ENCODE measurements at regions not wholly inside any gene's neighbourhood (a gene's known extent, or its start where the extent isn't known, plus 50 kb on each side); places are given as distances from the start of the nearest gene placed in this dataset.

DNA sequence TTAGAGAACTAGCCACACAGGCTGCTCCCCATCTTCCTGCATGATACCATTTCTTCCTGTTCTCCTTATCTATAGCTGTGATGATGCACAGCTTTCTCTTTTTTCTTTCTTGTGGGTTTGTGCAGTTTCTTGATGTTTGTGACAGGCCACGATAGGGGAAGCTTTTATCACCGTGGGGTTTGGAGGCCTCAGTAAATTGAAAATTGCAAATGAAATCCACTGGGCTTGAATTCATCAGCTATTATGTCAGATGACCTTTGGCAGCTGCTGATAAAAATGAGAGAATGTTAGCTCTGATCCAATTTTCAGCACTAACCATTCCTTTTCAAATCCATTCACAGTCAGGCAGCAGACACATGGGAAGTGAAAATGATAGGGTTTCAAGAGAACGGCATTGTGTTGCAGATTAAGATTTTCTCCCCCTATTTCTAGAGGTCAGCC is 176.9 kb upstream of the SOX2 start:
- intact Hi-C loops (cut with DNase I; ENCODE audit: low total_unique reads), result no loop called here
- Histone ChIP-seq H3K9me3 (no peaks in the 10 kb centered on the region), H3K4me1 (no peaks in the 10 kb centered on the region), H3K4me3 (no peak overlapping the region), H3K36me3 (ENCODE audit: low read depth, missing control alignments) (no peaks in the 10 kb centered on the region), H3K27me3 (no peaks in the 10 kb centered on the region), H3K27ac (no peak overlapping the region)
- 44 to 49% methylated on average over 3 of the region's 3 CpGs for WGBS, 2 donors
- DNase-seq, result no peak
- TF ChIP-seq, protein P1, sequence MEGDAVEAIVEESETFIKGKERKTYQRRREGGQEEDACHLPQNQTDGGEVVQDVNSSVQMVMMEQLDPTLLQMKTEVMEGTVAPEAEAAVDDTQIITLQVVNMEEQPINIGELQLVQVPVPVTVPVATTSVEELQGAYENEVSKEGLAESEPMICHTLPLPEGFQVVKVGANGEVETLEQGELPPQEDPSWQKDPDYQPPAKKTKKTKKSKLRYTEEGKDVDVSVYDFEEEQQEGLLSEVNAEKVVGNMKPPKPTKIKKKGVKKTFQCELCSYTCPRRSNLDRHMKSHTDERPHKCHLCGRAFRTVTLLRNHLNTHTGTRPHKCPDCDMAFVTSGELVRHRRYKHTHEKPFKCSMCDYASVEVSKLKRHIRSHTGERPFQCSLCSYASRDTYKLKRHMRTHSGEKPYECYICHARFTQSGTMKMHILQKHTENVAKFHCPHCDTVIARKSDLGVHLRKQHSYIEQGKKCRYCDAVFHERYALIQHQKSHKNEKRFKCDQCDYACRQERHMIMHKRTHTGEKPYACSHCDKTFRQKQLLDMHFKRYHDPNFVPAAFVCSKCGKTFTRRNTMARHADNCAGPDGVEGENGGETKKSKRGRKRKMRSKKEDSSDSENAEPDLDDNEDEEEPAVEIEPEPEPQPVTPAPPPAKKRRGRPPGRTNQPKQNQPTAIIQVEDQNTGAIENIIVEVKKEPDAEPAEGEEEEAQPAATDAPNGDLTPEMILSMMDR (IDR thresholded peaks at IDR 0.05), result no peak
- no peak for TF ChIP-seq POLR2A (IDR thresholded peaks at IDR 0.05)

DNA sequence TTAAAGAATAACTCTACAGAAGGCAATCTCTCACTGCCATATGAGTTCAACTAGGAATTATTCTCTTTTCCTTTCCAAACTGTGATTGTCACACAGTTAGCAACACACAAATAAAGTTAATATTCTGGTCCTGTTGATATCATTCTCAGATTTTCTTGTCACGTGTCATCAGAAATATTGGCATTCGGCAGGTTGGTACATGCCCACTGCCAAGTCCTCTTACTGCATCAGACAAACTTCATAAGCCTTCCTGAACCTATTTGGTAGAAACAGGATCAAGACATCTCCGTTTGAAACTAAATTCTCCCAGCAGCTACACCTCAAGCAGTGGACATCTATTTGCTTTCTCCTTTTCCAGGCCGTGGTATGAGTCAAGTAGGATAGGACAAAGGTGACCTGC is 177.9 kb upstream of the SOX2 start:
- no peak overlapping the region for H3K4me3 ChIP-seq
- intact Hi-C loops (cut with DNase I; ENCODE audit: low total_unique reads), result no loop called here
- no peak overlapping the region for H3K27ac ChIP-seq
- H3K4me1 ChIP-seq, result no peaks in the 10 kb centered on the region
- no peaks in the 10 kb centered on the region for H3K27me3 ChIP-seq
- TF ChIP-seq, protein P1 (IDR thresholded peaks at IDR 0.05), result no peak
- TF ChIP-seq POLR2A (IDR thresholded peaks at IDR 0.05), result no peak
- no peaks in the 10 kb centered on the region for H3K36me3 ChIP-seq (ENCODE audit: low read depth, missing control alignments)
- no peak for DNase-seq
- WGBS, 2 donors, result 80 to 82% methylated on average over 4 of the region's 4 CpGs
- no peaks in the 10 kb centered on the region for H3K9me3 ChIP-seq

DNA sequence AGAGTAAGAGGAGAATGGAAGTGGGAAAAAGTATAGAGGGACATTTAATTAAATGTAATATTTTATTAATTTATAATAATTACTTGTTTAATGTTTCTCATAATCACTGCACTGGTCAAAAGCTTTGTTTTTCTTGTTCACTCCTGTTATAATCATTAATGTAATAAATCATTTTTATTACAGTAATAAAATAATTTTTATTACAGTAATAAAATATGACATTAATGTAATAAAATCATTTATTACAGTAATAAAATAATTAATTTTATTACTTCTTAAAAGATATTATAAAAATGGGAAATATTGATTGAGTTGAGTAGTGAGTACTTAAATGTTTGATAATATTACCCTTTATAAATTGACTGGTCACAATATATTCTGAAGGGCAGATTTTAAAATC is 181.1 kb upstream of the SOX2 start:
- TF ChIP-seq POLR2A (IDR thresholded peaks at IDR 0.05), result no peak
- TF ChIP-seq, protein P1 (IDR thresholded peaks at IDR 0.05), result no peak
- Histone ChIP-seq H3K27me3 (no peaks in the 10 kb centered on the region), H3K9me3 (no peaks in the 10 kb centered on the region), H3K4me1 (no peaks in the 10 kb centered on the region), H3K4me3 (no peak overlapping the region), H3K36me3 (ENCODE audit: low read depth, missing control alignments) (no peaks in the 10 kb centered on the region), H3K27ac (no peak overlapping the region)
- no peak for DNase-seq
- intact Hi-C loops (cut with DNase I; ENCODE audit: low total_unique reads), result no loop called here

DNA sequence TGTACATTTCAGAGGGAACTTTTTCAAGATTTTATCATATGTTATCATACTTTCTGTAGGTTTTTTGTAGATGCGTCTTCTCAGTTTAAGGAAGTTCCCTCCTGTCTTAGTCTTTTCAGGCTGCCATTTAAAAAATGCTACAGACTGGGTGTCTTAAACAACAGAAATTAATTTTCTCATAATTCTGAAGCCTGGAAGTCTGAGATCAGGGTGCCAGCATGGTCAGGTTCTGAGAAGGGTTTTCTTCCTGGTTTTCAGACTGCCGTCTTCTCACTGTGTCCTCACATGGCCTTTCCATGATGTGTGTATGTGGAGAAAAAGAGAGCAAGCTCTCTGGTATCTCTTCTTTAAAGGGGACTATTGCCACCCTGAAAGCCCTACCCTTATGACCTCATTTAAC is 189.9 kb upstream of the SOX2 start:
- no peak for DNase-seq
- intact Hi-C loops (cut with DNase I; ENCODE audit: low total_unique reads), result no loop called here
- H3K4me3 ChIP-seq, result no peak overlapping the region

DNA sequence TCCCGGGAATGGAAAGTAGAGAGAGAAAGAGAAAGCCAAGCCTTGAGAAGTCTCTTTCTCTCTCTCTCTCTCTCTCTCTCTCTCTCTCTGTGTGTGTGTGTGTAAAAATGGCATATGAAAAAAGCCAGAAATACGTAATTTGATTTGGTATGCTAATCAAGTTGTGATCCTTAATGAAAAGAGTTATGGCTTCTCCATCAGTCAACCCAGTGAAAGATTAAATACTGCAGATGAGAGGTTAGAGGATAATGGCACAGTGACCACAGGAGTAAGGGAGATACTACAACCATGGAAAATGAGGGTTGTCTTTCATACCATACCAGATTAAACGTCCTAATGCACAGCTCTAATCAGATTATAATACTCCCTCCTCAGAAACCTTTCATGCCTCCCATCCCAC is 193.5 kb upstream of the SOX2 start:
- TF ChIP-seq POLR2A (IDR thresholded peaks at IDR 0.05), result no peak
- TF ChIP-seq, protein P1 (IDR thresholded peaks at IDR 0.05), result no peak
- no peak overlapping the region for H3K4me3 ChIP-seq
- no peaks in the 10 kb centered on the region for H3K9me3 ChIP-seq
- intact Hi-C loops (cut with DNase I; ENCODE audit: low total_unique reads), result no loop called here
- H3K4me1 ChIP-seq, result no peaks in the 10 kb centered on the region
- WGBS, 2 donors, result 67 to 73% methylated on average over 3 of the region's 3 CpGs
- no peak for DNase-seq
- H3K27me3 ChIP-seq, result no peaks in the 10 kb centered on the region
- H3K36me3 ChIP-seq (ENCODE audit: low read depth, missing control alignments), result no peaks in the 10 kb centered on the region
- H3K27ac ChIP-seq, result no peak overlapping the region

More for the DNA sequence above, 189.9 kb upstream of the SOX2 start:
- H3K27ac ChIP-seq, result no peak overlapping the region
- H3K36me3 ChIP-seq (ENCODE audit: low read depth, missing control alignments), result no peaks in the 10 kb centered on the region
- WGBS, 2 donors, result 96 to 97% methylated on average over 2 of the region's 2 CpGs
- TF ChIP-seq, protein P1 (IDR thresholded peaks at IDR 0.05), result no peak
- no peak for TF ChIP-seq POLR2A (IDR thresholded peaks at IDR 0.05)
- no peaks in the 10 kb centered on the region for H3K4me1 ChIP-seq
- H3K9me3 ChIP-seq, result no peaks in the 10 kb centered on the region
- no peaks in the 10 kb centered on the region for H3K27me3 ChIP-seq

Data from testis (tissue), 2 donors.